ENCODE measurements at regions not wholly inside any gene's neighbourhood (a gene's known extent, or its start where the extent isn't known, plus 50 kb on each side); places are given as distances from the start of the nearest gene placed in this dataset.

- no peaks in the 10 kb centered on the region for H3K9me2 ChIP-seq (replicated peaks; ENCODE audit: control insufficient read depth, low read length)
- TF ChIP-seq EZH2phosphoT487 (IDR thresholded peaks at IDR 0.05; ENCODE audit: borderline replicate concordance, low read length) (no peak), CTCF (IDR thresholded peaks at IDR 0.05; ENCODE audit: low read depth, low read length, poor library complexity, severe bottlenecking) (no peak)
- H3F3A ChIP-seq (ENCODE audit: control insufficient read depth, insufficient read depth), result no peaks in the 10 kb centered on the region
- no peaks in the 10 kb centered on the region for H3K79me2 ChIP-seq (ENCODE audit: control insufficient read depth, low read length)
- H4K20me1 ChIP-seq (ENCODE audit: control insufficient read depth, insufficient read depth, low read depth, low read length), result no peaks in the 10 kb centered on the region
- no peaks in the 10 kb centered on the region for H3K9me3 ChIP-seq (ENCODE audit: control insufficient read depth, insufficient read depth, low read length)
- no peaks in the 10 kb centered on the region for H3K4me1 ChIP-seq (ENCODE audit: control insufficient read depth, low read length)
- no peak overlapping the region for H3K4me3 ChIP-seq (ENCODE audit: low read length)
- H3K27ac ChIP-seq (ENCODE audit: low read depth, low read length), result no peak overlapping the region
- no peaks in the 10 kb centered on the region for H3K36me3 ChIP-seq (ENCODE audit: control insufficient read depth, low read length)
- H3K27me3 ChIP-seq (ENCODE audit: control insufficient read depth, low read length), result no peaks in the 10 kb centered on the region
- no peak overlapping the region for H3K4me2 ChIP-seq (ENCODE audit: low read length)
These were observed 62.2 kb downstream of the COX7C start for GRCh38 chr5:86679949-86680348.

- no peaks in the 10 kb centered on the region for H3K27me3 ChIP-seq (ENCODE audit: control insufficient read depth, low read length)
- H4K20me1 ChIP-seq (ENCODE audit: control insufficient read depth, insufficient read depth, low read depth, low read length), result no peaks in the 10 kb centered on the region
- H3F3A ChIP-seq (ENCODE audit: control insufficient read depth, insufficient read depth), result no peaks in the 10 kb centered on the region
- no peak overlapping the region for H3K4me3 ChIP-seq (ENCODE audit: low read length)
- H3K9me3 ChIP-seq (ENCODE audit: control insufficient read depth, insufficient read depth, low read length), result no peaks in the 10 kb centered on the region
- H3K4me2 ChIP-seq (ENCODE audit: low read length), result no peak overlapping the region
- H3K79me2 ChIP-seq (ENCODE audit: control insufficient read depth, low read length), result no peaks in the 10 kb centered on the region
- no peak overlapping the region for H3K27ac ChIP-seq (ENCODE audit: low read depth, low read length)
- H3K9me2 ChIP-seq (replicated peaks; ENCODE audit: control insufficient read depth, low read length), result no peaks in the 10 kb centered on the region
- H3K4me1 ChIP-seq (ENCODE audit: control insufficient read depth, low read length), result no peaks in the 10 kb centered on the region
- TF ChIP-seq CTCF (IDR thresholded peaks at IDR 0.05; ENCODE audit: low read depth, low read length, poor library complexity, severe bottlenecking) (no peak), EZH2phosphoT487 (IDR thresholded peaks at IDR 0.05; ENCODE audit: borderline replicate concordance, low read length) (no peak)
- no peaks in the 10 kb centered on the region for H3K36me3 ChIP-seq (ENCODE audit: control insufficient read depth, low read length)
These were observed 66.5 kb downstream of the COX7C start for GRCh38 chr5:86684222-86684621.

GRCh38 chr5:86686046-86686445 lies 68.3 kb downstream of the COX7C start:
- no peaks in the 10 kb centered on the region for H3K4me1 ChIP-seq (ENCODE audit: control insufficient read depth, low read length)
- H3K36me3 ChIP-seq (ENCODE audit: control insufficient read depth, low read length), result no peaks in the 10 kb centered on the region
- no peak overlapping the region for H3K27ac ChIP-seq (ENCODE audit: low read depth, low read length)
- no peak overlapping the region for H3K4me3 ChIP-seq (ENCODE audit: low read length)
- no peaks in the 10 kb centered on the region for H3K9me3 ChIP-seq (ENCODE audit: control insufficient read depth, insufficient read depth, low read length)
- TF ChIP-seq EZH2phosphoT487 (IDR thresholded peaks at IDR 0.05; ENCODE audit: borderline replicate concordance, low read length), result no peak
- TF ChIP-seq CTCF (IDR thresholded peaks at IDR 0.05; ENCODE audit: low read depth, low read length, poor library complexity, severe bottlenecking), result no peak
- H3K9me2 ChIP-seq (replicated peaks; ENCODE audit: control insufficient read depth, low read length), result no peaks in the 10 kb centered on the region
- no peaks in the 10 kb centered on the region for H4K20me1 ChIP-seq (ENCODE audit: control insufficient read depth, insufficient read depth, low read depth, low read length)
- no peaks in the 10 kb centered on the region for H3K27me3 ChIP-seq (ENCODE audit: control insufficient read depth, low read length)
- H3F3A ChIP-seq (ENCODE audit: control insufficient read depth, insufficient read depth), result no peaks in the 10 kb centered on the region
- H3K79me2 ChIP-seq (ENCODE audit: control insufficient read depth, low read length), result no peaks in the 10 kb centered on the region
- no peak overlapping the region for H3K4me2 ChIP-seq (ENCODE audit: low read length)

GRCh38 chr5:86688406-86688805 lies 70.7 kb downstream of the COX7C start:
- Histone ChIP-seq H3K4me3 (ENCODE audit: low read length) (no peak overlapping the region), H3K4me1 (ENCODE audit: control insufficient read depth, low read length) (no peaks in the 10 kb centered on the region), H4K20me1 (ENCODE audit: control insufficient read depth, insufficient read depth, low read depth, low read length) (no peaks in the 10 kb centered on the region), H3K79me2 (ENCODE audit: control insufficient read depth, low read length) (no peaks in the 10 kb centered on the region), H3K9me2 (replicated peaks; ENCODE audit: control insufficient read depth, low read length) (no peaks in the 10 kb centered on the region), H3K27me3 (ENCODE audit: control insufficient read depth, low read length) (no peaks in the 10 kb centered on the region), H3K36me3 (ENCODE audit: control insufficient read depth, low read length) (no peaks in the 10 kb centered on the region), H3F3A (ENCODE audit: control insufficient read depth, insufficient read depth) (no peaks in the 10 kb centered on the region), H3K9me3 (ENCODE audit: control insufficient read depth, insufficient read depth, low read length) (no peaks in the 10 kb centered on the region), H3K4me2 (ENCODE audit: low read length) (no peak overlapping the region), H3K27ac (ENCODE audit: low read depth, low read length) (no peak overlapping the region)
- TF ChIP-seq CTCF (IDR thresholded peaks at IDR 0.05; ENCODE audit: low read depth, low read length, poor library complexity, severe bottlenecking), result no peak
- TF ChIP-seq EZH2phosphoT487 (IDR thresholded peaks at IDR 0.05; ENCODE audit: borderline replicate concordance, low read length), result no peak
